Stimulated activated CD4-positive, alpha-beta T cell treated with anti-CD3 and anti-CD28 coated beads, TNF-alpha, amount 100 ng/mL, for 48 hours (primary cell): ENCODE measurements at regions not wholly inside any gene's neighbourhood (a gene's known extent, or its start where the extent isn't known, plus 50 kb on each side); places are given as distances from the start of the nearest gene placed in this dataset.

Experiments
- DNase-seq, 3 donors: peaks; one replicate each; pipeline ENCODE4 v3.0.0-alpha.2; 2020; ENCODE audit warnings: low read depth in 3 of 3

DNA sequence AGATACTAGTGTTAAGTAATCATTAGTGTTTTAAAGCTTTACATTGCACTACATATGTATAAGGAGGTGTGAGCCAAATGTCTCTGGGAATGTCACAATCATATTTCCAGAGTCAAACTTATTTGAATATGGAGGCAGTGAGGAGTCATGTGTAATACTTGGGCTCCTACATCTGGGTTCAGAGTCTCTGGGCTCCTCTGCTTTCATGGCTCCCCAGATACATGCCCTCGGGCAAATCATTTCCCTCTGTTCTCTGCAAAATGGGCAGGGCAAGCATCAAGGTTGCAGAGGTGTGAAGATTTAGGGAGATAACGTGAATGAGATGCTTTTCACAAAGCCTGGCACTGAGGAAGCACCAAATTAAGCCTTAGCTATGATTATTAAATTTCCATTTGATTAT lies 138.3 kb upstream of the SGK1 start:
- DNase-seq, result no peak

DNA sequence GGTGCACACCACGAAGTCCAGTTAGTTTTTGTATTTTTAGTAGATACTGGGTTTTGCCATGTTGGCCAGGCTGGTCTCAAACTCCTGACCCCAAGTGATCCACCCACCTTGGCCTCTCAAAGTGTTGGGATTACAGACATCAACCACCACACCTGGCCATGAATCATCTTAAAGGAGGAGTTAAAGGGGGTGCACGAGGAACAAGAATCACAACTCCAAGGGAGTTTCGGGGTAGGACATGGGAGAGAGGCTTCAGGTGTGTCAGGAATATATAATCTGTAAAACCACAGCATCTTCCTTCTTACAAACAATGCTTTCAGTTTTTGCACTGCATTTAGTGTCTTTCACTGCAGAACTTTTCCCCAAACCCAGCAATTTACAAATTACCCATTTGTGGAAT lies 137.4 kb upstream of the SGK1 start:
- DNase-seq, result no peak

DNA sequence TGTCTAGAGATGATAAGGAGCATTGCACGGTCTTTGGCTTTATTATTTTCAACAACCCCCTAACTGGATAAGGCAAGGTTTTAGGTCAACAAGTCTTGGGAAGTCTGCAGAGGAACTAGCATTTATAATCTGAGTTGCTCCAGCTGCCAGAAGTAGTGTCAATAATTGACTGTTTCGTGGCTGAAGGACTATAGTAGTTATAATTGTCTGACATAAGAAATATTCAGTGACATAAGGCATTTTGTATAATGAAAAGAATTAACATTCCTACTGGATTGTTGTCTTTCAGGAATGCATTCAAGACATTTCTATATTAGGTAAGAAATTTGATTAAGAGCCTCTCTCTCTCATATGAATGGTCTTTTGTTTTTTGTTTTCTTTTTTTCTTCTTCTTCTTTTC lies 136.9 kb upstream of the SGK1 start:
- no peak for DNase-seq

DNA sequence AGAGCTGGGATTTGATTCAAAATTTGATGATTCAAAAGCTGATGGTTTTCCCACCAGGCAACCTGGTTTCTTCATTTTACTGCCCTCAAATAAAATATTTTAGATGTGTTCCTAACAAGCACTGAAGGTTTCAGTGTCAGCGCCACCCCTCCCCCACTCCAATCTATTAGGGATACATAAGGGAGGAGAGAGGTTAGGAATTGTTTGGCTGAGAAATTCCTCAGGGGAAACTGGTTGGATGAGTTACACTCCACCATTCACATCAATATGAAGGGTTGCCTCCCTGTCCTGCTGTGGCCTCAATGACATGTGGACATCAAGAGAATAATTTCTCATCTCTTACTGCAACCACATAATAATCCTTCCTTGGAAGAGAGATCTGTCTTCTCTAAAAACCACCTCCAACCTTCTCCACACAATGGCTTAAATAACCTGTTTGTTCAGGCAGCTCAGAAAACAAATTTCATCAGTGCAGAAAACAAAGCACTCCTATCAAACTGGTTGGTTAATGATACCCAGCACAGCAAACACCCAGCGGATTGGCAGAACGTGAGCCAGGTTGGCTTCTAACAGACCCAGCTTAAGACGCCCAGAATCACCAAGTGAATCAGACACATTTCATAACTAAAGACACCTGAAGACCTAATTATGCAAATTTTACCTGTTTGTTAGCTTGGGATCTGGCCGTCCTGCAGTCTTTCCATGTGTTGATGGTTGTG lies 136.0 kb upstream of the SGK1 start:
- DNase-seq, result no peak

DNA sequence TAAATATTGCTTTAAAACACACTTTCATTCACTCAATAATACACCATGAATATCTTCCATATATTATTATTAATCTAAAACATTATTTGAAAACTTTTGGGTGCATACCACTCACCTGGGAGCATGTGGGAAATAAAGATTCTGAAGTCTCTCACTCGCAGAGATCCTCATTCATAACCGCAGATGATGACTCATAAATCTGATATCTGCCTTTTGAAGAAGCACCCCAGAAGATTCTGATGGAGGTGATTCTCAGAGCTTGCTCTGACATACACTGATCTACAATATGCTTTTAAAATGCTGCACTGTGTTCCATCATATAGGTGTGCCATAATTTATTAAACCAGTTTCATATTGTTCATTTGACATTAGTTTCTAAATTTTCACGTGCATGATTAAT lies 135.0 kb upstream of the SGK1 start:
- no peak for DNase-seq

DNA sequence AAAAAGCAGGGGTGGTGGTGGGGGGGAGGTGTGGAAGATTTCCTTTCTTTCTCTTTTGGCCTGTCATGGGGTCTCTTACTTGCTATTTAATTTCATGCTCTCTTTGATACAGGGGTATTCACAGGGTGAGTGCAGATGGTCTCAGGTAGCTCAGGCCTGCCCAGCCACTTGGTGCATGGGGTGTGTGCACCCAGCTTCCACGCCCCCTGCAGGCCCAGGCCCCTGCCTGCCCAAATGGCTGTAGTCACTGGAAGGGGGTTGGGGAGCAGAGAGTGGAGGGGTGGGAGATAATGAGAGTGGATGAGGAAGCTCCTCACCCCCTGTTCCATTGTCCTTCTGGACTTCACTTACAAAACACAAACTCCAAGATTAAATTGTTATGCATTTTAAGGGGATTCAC lies 133.6 kb upstream of the SGK1 start:
- no peak for DNase-seq

GRCh38 chr6:134449781-134450180 lies 131.9 kb upstream of the SGK1 start:
- no peak for DNase-seq

DNA sequence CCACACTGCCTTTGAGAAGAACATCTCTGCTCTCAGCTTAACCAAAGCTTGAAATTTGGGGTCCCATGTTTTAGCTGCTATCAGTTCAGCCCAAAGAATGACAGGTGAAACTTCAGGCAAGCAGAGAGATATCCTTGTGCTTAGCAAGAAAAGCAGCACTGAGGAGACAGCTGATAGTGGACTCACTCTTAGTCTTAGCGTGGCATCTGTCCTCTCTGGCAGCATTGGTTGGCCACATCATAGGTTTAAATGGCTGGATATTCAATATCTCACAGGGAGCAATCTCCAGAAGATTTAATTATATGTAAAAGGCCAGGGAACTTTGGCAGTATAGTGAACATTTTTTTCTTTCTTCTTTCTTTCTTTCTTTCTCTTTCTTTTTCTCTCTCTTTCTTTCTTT lies 131.1 kb upstream of the SGK1 start:
- no peak for DNase-seq

- DNase-seq, result no peak
Observed at GRCh38 chr6:134447883-134448387, 130.0 kb upstream of the SGK1 start.

DNA sequence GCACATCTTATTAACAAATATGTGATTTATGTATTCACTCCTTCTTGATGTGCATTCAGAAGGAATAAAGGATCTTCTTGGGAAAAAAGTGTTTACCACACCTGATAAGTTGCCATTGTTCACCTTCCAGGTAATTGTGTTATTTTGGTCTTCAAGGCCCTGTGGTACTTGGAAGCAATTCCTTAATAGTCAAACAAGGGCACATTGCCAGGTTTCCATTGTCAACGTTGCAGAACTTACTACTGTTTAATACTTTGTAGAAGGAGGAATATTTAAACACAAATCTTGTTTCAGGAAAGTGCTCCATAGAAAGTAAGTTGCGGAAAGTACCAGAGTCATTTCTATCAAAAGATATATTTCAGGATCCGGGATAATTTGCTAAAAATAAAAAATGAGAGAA lies 129.5 kb upstream of the SGK1 start:
- no peak for DNase-seq

GRCh38 chr6:134446896-134447295 lies 129.0 kb upstream of the SGK1 start:
- no peak for DNase-seq

GRCh38 chr6:134446218-134446848 lies 128.4 kb upstream of the SGK1 start:
- no peak for DNase-seq

DNA sequence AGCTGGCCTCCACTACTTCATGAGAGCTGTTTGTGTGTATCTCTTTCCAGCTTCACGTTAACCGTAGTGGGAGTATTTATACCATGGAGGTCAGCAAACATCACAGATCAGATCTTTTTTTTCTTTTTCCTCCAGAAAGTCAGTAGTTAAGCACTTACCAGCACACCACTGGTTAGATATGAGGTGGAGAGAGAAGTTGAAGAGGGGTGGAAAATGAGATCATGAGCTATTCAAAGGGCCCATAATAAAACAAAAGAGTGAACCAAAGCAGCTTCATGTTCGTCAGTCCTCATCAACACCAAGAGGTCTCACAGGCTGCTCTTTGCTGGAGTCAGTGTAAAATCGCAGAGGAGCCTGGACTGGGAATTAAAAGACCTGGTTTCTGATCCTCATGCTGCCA lies 125.1 kb upstream of the SGK1 start:
- no peak for DNase-seq

DNA sequence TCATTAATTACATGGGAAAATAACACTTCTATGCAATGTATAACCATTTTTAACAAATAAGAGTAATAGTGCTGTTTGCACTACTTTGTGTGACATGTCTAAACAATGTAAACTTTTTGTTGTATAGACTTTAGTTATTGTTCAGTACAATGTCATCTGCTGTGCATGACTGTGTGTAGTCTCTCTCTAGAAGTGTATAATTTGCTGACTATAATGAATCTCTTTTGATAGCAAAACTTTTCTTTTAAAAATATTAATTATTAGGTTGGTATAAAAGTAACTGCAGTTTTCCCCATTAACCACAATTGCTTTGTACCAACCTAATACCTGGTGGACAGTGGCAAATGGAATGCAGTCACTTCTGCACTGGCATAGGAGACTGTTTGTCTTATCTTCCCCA lies 124.2 kb upstream of the SGK1 start:
- DNase-seq, result no peak

GRCh38 chr6:134438837-134439236 lies 120.9 kb upstream of the SGK1 start:
- no peak for DNase-seq

DNA sequence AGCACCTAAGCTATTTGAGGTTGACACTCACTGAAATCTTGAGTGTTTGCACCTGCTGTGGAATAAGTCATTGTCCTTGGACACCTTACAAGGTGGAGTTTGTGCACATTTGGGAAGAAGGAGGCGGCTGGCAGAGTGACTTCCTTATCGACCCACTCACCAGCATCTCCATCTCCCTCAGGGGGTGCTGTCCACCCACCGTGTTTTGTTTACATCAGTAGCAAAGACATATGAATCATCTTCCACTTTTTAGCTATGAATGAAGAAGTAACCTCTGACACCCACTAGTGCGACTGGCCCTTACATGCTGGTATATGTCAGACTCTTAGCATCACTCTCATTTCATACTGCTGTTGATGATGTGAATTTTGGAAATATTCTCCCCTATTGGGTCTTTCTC lies 119.5 kb upstream of the SGK1 start:
- DNase-seq, result peak in 1 of 3 donors; percentile 26

DNA sequence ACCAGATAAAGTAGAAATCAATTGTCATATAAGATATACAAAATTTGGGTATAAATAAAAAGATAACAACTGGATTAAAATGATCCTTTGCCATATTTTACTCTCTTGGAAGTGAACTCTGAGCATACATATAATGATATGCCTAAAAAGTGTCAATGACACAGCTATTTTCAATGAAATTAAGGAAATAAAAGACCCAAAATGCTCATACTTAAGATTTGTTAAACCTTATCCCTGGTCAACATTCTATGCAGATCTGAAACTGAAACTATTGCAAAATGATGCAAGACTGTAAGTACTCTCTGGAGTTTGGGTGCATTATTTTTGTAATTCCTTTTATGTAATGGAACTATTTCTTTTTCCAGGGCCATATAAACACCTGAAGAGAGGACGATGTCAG lies 119.0 kb upstream of the SGK1 start:
- DNase-seq, result no peak

DNA sequence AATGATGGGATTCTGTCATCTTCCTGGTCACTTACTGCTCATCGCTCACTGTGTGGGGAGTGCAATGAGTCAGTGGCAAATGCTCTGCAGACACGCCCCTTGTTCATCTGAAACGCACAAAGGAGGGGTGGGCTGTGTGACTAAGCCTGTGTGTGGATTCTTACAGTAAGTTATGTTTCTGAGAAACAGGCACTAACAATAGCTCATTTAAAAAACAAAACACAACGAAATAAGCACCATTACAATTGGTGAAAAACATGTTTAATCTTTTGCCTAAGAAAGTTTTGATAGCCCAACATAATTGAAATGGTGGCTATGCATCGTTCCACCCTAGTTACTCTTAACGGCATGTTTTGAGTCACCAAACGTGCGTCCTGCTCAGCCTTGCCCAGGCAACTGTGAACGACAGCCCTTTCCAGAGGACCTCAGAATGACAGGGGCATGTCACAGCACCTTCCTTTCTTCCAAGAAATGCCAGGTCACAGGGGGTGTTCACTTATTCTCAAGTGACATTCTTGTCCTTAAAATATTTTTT lies 118.4 kb upstream of the SGK1 start:
- peak; percentile 50 to 72 (median 55) for DNase-seq

DNA sequence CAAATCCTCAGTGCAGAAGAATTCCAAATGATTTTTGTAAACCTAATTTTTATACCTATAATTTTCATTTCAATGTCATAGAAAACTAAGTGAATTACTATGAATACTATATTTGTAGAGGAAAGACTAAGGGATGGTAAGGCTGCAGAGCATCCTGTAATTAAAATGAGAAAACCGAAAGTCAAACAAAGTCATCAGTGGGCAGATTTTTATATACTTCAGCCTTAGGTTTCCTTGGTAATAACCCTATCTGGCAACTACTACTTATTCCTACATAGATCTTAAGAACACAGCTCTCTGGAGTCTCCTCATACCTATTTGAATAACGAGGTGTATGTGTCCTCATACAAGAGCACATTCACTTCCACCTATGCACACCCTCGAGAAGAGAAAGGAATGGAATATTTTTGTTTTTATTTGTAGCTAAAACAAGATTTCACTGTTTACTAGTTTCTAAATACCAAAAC lies 117.9 kb upstream of the SGK1 start:
- no peak for DNase-seq

GRCh38 chr6:134434019-134434942 lies 116.4 kb upstream of the SGK1 start:
- DNase-seq, result no peak

DNA sequence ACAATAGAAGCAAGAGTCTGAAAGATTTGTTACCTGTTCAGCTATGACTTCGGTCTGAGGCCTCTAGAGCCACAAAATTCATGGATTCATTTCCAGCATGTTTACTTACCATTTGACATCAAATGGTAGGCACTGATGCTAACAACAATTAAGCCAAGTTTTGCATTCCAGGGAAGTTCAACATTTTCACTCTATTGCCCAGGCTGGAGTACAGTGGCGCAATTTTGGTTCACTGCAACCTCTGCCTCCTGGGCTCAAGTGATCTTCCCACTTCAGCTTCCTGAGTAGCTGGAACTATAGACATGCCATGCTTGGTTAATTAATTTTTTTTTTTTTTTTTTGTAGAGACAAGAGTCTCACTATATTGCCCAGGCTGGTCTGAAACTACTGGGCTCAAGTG lies 114.1 kb upstream of the SGK1 start:
- no peak for DNase-seq

GRCh38 chr6:134431421-134431859 lies 113.5 kb upstream of the SGK1 start:
- DNase-seq, result no peak
